ENCODE measurements at regions not wholly inside any gene's neighbourhood (a gene's known extent, or its start where the extent isn't known, plus 50 kb on each side); places are given as distances from the start of the nearest gene placed in this dataset.
"Not testable (repeated sequence)": the region's sequence is repeated elsewhere in the genome, so short reads cannot be mapped to it uniquely, and the experiment has no call there.

DNA sequence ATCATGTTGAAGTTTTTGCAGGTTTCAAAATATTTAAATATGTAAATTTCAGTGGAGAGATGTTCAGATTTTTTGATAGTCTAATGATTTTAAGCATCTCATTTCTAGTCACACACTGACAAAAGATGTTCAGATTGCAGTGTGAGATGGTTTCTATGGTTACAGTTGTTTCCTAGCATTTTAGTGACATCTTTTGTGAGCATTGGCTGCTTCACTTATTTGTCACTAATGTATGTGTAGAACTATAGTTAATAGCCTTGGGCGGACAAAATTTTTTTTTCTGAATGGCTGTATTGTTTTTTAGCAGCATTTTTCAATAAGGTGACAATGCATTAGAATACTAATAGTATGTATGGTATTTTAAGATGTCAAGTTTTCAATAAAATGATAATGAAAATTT is 315.6 kb upstream of the PRKD1 start:
- DNase-seq (ENCODE audit: low spot score): no peak

DNA sequence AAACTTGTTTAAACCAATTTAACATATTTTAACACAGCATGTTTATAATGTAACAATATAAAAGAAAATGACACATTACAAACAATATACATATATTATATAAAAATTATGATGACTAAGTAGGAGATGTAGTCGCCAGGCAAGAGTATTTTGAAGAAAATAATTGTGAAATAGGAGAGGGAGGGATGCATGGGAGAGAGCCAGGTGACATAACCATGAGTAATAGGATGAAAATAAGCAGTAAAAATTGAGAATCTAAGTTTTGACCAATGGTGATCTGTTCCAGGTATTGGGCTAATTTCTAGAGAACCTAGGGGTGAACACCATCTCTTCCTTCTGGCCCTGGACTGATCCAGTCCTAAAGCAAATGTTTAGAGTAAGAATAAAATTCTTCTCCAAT is 315.2 kb upstream of the G2E3 start:
- no peak for DNase-seq (ENCODE audit: low spot score)
- TF ChIP-seq, protein P1, sequence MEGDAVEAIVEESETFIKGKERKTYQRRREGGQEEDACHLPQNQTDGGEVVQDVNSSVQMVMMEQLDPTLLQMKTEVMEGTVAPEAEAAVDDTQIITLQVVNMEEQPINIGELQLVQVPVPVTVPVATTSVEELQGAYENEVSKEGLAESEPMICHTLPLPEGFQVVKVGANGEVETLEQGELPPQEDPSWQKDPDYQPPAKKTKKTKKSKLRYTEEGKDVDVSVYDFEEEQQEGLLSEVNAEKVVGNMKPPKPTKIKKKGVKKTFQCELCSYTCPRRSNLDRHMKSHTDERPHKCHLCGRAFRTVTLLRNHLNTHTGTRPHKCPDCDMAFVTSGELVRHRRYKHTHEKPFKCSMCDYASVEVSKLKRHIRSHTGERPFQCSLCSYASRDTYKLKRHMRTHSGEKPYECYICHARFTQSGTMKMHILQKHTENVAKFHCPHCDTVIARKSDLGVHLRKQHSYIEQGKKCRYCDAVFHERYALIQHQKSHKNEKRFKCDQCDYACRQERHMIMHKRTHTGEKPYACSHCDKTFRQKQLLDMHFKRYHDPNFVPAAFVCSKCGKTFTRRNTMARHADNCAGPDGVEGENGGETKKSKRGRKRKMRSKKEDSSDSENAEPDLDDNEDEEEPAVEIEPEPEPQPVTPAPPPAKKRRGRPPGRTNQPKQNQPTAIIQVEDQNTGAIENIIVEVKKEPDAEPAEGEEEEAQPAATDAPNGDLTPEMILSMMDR (IDR thresholded peaks at IDR 0.05; ENCODE audit: extremely low read depth, missing control alignments): no peak

More for the DNA sequence above, 315.6 kb upstream of the PRKD1 start:
- TF ChIP-seq, protein P1 (IDR thresholded peaks at IDR 0.05; ENCODE audit: extremely low read depth, missing control alignments): no peak

DNA sequence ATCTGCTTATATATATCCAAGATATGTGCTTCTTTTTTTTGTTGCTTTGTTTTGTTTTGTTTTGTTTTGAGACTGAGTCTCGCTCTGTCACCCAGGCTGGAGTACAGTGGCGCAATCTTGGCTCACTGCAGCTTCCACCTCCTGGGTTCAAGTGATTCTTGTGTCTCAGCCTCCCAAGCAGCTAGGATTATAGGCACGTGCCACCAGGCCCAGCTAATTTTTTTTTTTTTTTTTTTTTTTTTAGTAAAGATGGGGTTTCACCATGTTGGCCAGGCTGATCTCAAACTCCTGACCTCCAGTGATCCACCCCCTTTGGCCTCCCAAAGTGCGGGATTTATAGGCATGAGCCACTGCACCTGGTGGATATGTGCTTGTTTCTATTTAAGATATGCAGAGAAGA is 314.6 kb upstream of the G2E3 start:
- not testable (repeated sequence) for DNase-seq (ENCODE audit: low spot score)

DNA sequence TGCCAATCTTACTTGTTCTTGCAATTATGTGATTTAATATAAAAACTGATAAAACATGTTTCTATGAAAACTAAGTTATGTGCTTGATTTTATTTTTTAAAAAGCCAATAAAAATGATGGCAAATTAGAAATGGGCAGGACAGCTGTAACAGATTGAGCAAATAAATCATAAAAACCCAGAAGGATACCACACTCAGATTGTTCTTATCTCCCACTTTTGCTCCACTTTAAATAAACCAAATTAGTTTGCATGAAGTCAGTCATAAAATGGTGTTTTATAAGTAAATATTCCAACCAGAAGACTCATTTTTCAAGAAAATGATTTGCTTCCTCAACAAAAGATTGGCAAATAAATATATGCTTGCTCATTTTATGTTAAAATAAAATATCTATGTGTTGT is 307.9 kb upstream of the G2E3 start:
- TF ChIP-seq, protein P1 (IDR thresholded peaks at IDR 0.05; ENCODE audit: extremely low read depth, missing control alignments): no peak
- DNase-seq (ENCODE audit: low spot score): no peak

DNA sequence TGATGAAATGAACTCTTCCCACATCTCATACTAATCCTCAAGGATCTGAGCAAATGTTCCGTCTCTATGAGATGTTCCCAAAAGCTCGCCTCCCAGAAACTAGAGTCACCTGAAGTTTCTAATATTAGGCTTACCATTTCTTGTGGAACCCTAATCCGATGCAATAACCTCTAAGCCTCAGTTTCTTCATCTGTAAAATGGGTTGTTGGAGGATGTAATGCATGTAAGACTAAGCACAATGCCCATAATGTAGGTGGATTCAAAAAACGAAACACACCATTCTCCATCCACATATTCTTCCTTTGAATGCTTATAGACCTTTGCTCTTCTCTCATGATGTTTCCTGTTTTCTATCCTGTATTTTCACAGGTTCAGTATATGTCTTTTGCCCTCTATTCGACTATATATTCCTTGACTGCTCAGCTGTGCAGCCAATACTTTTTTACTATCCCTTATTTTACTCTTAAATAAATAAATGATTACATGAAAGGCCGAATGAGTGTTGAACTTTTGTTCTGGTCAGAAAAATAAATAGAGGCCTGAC is 307.3 kb upstream of the G2E3 start:
- no peak for DNase-seq (ENCODE audit: low spot score)
- TF ChIP-seq, protein P1 (IDR thresholded peaks at IDR 0.05; ENCODE audit: extremely low read depth, missing control alignments): no peak

DNA sequence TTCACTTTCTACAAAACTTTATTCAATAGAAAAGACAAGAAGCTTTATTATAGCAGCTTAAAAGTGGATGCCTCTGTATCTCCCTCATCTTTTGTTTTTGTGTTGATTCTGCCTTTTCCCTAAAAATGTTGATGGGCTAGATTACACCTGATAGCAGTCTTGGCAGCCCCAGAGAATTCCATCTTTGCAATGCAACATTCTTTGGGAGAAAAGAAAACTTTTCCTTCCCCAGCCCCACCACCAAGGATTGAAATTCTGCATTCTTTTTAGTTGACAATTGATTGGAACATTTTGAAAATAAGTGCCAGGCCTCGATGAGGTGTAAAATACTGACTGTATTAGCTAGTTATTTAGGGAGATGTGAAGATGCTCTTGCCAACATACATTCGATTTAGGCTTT is 306.8 kb upstream of the G2E3 start:
- no peak for DNase-seq (ENCODE audit: low spot score)
- TF ChIP-seq, protein P1 (IDR thresholded peaks at IDR 0.05; ENCODE audit: extremely low read depth, missing control alignments): no peak

DNA sequence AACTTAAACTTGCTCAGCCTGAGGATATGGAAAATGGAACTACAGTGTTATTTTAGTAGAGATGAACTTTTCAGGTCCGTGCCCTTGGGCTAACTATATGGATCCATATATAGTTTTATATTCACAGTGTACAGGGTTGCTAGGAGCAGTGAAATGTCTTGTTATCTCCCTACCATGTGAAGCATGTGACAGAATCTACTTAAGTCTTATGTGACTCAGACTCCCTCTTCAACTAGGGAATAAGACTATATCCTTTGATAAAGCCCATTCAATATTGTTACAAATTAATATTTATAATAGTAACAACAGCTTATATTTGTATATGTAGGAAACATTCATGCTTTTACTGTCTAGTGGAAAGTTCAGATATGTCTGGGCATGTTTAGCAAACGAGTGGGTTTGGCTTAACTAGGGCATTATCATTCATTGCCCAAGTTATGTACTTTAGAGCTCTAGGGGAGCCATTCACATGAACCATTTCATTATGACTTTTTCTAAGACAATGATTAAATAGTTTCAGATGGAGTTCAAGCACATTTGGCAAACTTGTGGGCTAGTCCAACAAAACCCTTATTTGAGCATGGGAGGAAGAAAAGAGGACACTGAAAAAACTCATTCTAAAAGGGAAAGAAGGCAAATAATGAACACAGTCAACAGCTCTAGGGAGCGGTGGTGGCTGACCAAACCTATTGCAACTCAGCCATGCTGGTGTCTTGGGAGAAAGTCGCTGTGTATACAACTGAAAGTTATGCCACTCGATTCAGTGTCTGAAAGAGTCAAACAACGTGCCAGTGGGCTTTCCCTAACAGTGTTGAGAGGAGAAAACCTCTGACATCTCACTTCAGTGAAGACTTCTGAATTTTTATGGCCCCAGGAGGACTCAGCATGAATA is 305.9 kb upstream of the G2E3 start:
- DNase-seq (ENCODE audit: low spot score): no peak
- TF ChIP-seq, protein P1 (IDR thresholded peaks at IDR 0.05; ENCODE audit: extremely low read depth, missing control alignments): no peak
